ENCODE measurements at regions not wholly inside any gene's neighbourhood (a gene's known extent, or its start where the extent isn't known, plus 50 kb on each side); places are given as distances from the start of the nearest gene placed in this dataset.

- TF ChIP-seq REST (IDR thresholded peaks at IDR 0.05): no peak
- no peak for TF ChIP-seq JUND (IDR thresholded peaks at IDR 0.05)
- no peak for TF ChIP-seq FOXA2 (IDR thresholded peaks at IDR 0.05)
- TF ChIP-seq CTCF (IDR thresholded peaks at IDR 0.05; ENCODE audit: low read depth, low read length, missing input control): no peak
- no peak for TF ChIP-seq FOXA1 (IDR thresholded peaks at IDR 0.05)
Observed at GRCh38 chr2:126117886-126118285, 538.1 kb upstream of the GYPC start (continued).

GRCh38 chr2:126145752-126146151 is 510.2 kb upstream of the GYPC start:
- H3K4me3 ChIP-seq (ENCODE audit: low read depth in 1 of 3, low read length in 3 of 3): no peak overlapping the region
- 65% methylated on average over 1 of the region's 1 CpG for WGBS
- no peak for DNase-seq (ENCODE audit: low spot score)
- no peak for TF ChIP-seq MAX (IDR thresholded peaks at IDR 0.05)
- no peak for TF ChIP-seq EGR1 (IDR thresholded peaks at IDR 0.05; ENCODE audit: low read depth in 2 of 2)
- TF ChIP-seq TAF1 (conservative IDR thresholded peaks at IDR 0.05): no peak
- no peak for TF ChIP-seq RXRA (IDR thresholded peaks at IDR 0.05)
- no peak for TF ChIP-seq FOXA2 (IDR thresholded peaks at IDR 0.05)
- TF ChIP-seq FOXA1 (IDR thresholded peaks at IDR 0.05): no peak
- TF ChIP-seq RAD21 (IDR thresholded peaks at IDR 0.05): no peak
- TF ChIP-seq CTCF (IDR thresholded peaks at IDR 0.05; ENCODE audit: low read depth, low read length, missing input control): no peak
- no peak for TF ChIP-seq JUND (IDR thresholded peaks at IDR 0.05)
- no peak for TF ChIP-seq ZBTB33 (IDR thresholded peaks at IDR 0.05)
- no peak for TF ChIP-seq REST (IDR thresholded peaks at IDR 0.05)
- no peaks in the 10 kb centered on the region for H3K27me3 ChIP-seq (ENCODE audit: control insufficient read depth in 4 of 4, insufficient read depth in 4 of 4, low read length in 3 of 4)
- no peaks in the 10 kb centered on the region for H3K36me3 ChIP-seq (ENCODE audit: control insufficient read depth in 4 of 4, insufficient read depth in 3 of 4, low read depth in 1 of 4, low read length in 3 of 4)
- no peak overlapping the region for H3K27ac ChIP-seq (ENCODE audit: low read depth in 1 of 2, low read length in 2 of 2)
- no peaks in the 10 kb centered on the region for H3K4me1 ChIP-seq (ENCODE audit: control insufficient read depth in 4 of 4, insufficient read depth in 4 of 4, low read length in 3 of 4)
- H3K9ac ChIP-seq (ENCODE audit: low read depth in 1 of 2, low read length in 2 of 2): no peak overlapping the region
- no peaks in the 10 kb centered on the region for H3K9me3 ChIP-seq (ENCODE audit: control insufficient read depth in 4 of 4, low read length in 3 of 4)
